Osteoblast (primary cell): ENCODE measurements at regions not wholly inside any gene's neighbourhood (a gene's known extent, or its start where the extent isn't known, plus 50 kb on each side); places are given as distances from the start of the nearest gene placed in this dataset.

Experiments used
- DNase-seq: peaks from one replicate; pipeline ENCODE4 v3.0.0; 2011; ENCODE audit warnings: low spot score, mixed read lengths; ENCODE audit not compliant: insufficient read length; ENCODE audit errors: missing footprints
- H2AFZ ChIP-seq: 2 replicates; pipeline ENCODE4 v1.6.0; 2011; ENCODE audit warnings: mild to moderate bottlenecking, low read length
- H3K27ac ChIP-seq: 2 replicates; pipeline ENCODE4 v1.5.1; 2011; ENCODE audit warnings: mild to moderate bottlenecking, low read depth, low read length, moderate library complexity
- H3K27me3 ChIP-seq: 2 replicates; pipeline ENCODE4 v1.6.0; 2012; ENCODE audit warnings: mild to moderate bottlenecking, control low read depth, inconsistent platforms, low read length, moderate library complexity; ENCODE audit not compliant: insufficient read depth
- H3K36me3 ChIP-seq: 2 replicates; pipeline ENCODE4 v1.5.1; 2011; ENCODE audit warnings: mild to moderate bottlenecking, low read length, control low read depth, moderate library complexity; ENCODE audit not compliant: insufficient read depth
- H3K4me1 ChIP-seq: 2 replicates; pipeline ENCODE4 v1.5.1; 2011; ENCODE audit warnings: mild to moderate bottlenecking, low read length, control low read depth, moderate library complexity; ENCODE audit not compliant: insufficient read depth
- H3K4me2 ChIP-seq: 2 replicates; pipeline ENCODE4 v1.6.0; 2011; ENCODE audit warnings: mild to moderate bottlenecking, low read length; ENCODE audit not compliant: insufficient read depth
- H3K4me3 ChIP-seq: fragments of 200-600 bp; sonication (generic); 3 replicates; pipeline ENCODE4 v1.5.1; 2012; ENCODE audit warnings: mild to moderate bottlenecking, low read length, inconsistent platforms; ENCODE audit not compliant: insufficient read depth
- H3K79me2 ChIP-seq: 2 replicates; pipeline ENCODE4 v1.6.0; 2012; ENCODE audit warnings: mild to moderate bottlenecking, low read length, control low read depth, inconsistent platforms; ENCODE audit not compliant: insufficient read depth
- H3K9me3 ChIP-seq: 2 replicates; pipeline ENCODE4 v1.5.1; 2011; ENCODE audit warnings: low read depth, low read length, control low read depth
- H4K20me1 ChIP-seq: 2 replicates; pipeline ENCODE4 v1.6.0; 2012; ENCODE audit warnings: mild to moderate bottlenecking, low read length, control low read depth; ENCODE audit not compliant: insufficient read depth
- CTCF ChIP-seq: IDR thresholded peaks from 2 replicates; pipeline ENCODE4 v1.5.1; 2011; ENCODE audit warnings: mild to moderate bottlenecking, low read depth, low read length, moderate library complexity; ENCODE audit errors: extremely low read depth

GRCh38 chr18:29311580-29311979 is 1134.7 kb upstream of the CDH2 start:
- no peak for DNase-seq

DNA sequence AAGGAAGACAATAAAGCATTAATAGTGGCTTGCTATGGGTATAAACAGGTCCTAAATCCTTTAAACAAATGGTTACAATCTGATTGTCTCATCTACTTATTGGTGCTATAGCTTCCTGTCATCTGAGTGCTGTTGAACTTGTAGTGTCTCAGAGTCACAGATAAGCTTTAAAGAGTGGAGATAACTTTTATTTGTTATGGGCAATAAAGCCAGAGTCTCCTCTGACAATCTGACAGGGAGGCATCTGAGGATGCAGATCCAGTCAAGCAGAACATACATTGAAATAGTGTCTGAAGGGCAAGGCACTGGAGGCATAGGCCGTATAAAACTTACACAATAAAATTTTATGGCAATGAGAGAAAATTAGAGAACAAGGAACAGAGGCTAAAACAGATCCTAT is 1132.4 kb upstream of the CDH2 start:
- H3K4me1 ChIP-seq: no peaks in the 10 kb centered on the region
- no peaks in the 10 kb centered on the region for H3K79me2 ChIP-seq
- H3K4me3 ChIP-seq: no peak overlapping the region
- H2AFZ ChIP-seq: no peak overlapping the region
- TF ChIP-seq CTCF: no peak
- no peak overlapping the region for H3K27ac ChIP-seq
- no peaks in the 10 kb centered on the region for H3K36me3 ChIP-seq
- DNase-seq: no peak
- no peak overlapping the region for H3K4me2 ChIP-seq
- no peaks in the 10 kb centered on the region for H3K27me3 ChIP-seq
- H3K9me3 ChIP-seq: no peaks in the 10 kb centered on the region
- no peaks in the 10 kb centered on the region for H4K20me1 ChIP-seq

More at GRCh38 chr18:29311580-29311979, 1134.7 kb upstream of the CDH2 start:
- H2AFZ ChIP-seq: no peak overlapping the region
- no peaks in the 10 kb centered on the region for H4K20me1 ChIP-seq
- H3K4me2 ChIP-seq: no peak overlapping the region
- H3K79me2 ChIP-seq: no peaks in the 10 kb centered on the region
- no peaks in the 10 kb centered on the region for H3K4me1 ChIP-seq
- H3K9me3 ChIP-seq: no peaks in the 10 kb centered on the region
- no peak for TF ChIP-seq CTCF
- no peaks in the 10 kb centered on the region for H3K27me3 ChIP-seq
- H3K27ac ChIP-seq: no peak overlapping the region
- H3K4me3 ChIP-seq: no peak overlapping the region
- H3K36me3 ChIP-seq: no peaks in the 10 kb centered on the region

DNA sequence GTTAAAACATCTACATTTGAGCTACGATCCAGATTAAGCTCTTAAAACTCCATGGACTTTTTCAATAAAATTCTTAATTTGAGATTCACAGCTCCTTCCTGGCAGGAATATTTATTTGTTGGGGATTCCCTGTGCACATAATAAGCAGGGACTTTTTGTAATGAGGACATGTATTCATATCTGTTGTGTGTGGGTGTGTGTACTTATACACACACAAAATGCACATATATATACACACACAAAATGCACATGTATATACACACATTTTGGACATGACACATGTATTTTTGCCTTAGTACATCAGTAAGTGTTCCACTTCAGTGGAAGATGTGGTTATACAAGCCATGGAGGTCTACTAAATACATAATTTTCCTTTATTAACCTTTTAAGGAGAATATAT is 1131.1 kb upstream of the CDH2 start:
- no peak for DNase-seq
- TF ChIP-seq CTCF: no peak
- H3K4me2 ChIP-seq: no peak overlapping the region
- H3K4me1 ChIP-seq: no peaks in the 10 kb centered on the region
- no peaks in the 10 kb centered on the region for H3K79me2 ChIP-seq
- no peaks in the 10 kb centered on the region for H3K36me3 ChIP-seq
- no peaks in the 10 kb centered on the region for H3K9me3 ChIP-seq
- H4K20me1 ChIP-seq: no peaks in the 10 kb centered on the region
- no peak overlapping the region for H3K27ac ChIP-seq
- no peak overlapping the region for H2AFZ ChIP-seq
- no peaks in the 10 kb centered on the region for H3K27me3 ChIP-seq
- no peak overlapping the region for H3K4me3 ChIP-seq

GRCh38 chr18:29307231-29307630 is 1130.3 kb upstream of the CDH2 start:
- no peak for TF ChIP-seq CTCF

More at GRCh38 chr18:29307231-29307630, 1130.3 kb upstream of the CDH2 start:
- Histone ChIP-seq H3K9me3 (no peaks in the 10 kb centered on the region), H4K20me1 (no peaks in the 10 kb centered on the region), H3K27ac (no peak overlapping the region), H3K36me3 (no peaks in the 10 kb centered on the region), H3K4me3 (no peak overlapping the region), H3K79me2 (no peaks in the 10 kb centered on the region), H3K27me3 (no peaks in the 10 kb centered on the region), H3K4me1 (no peaks in the 10 kb centered on the region), H2AFZ (no peak overlapping the region), H3K4me2 (no peak overlapping the region)
- DNase-seq: no peak
